Ishikawa (cell line): ENCODE measurements at regions not wholly inside any gene's neighbourhood (a gene's known extent, or its start where the extent isn't known, plus 50 kb on each side); places are given as distances from the start of the nearest gene placed in this dataset.

Experiments used
- EP300 ChIP-seq: IDR thresholded peaks from 2 replicates; pipeline ENCODE4 v1.6.1; 2012; ENCODE audit warnings: borderline replicate concordance
- TAF1 ChIP-seq: IDR thresholded peaks from 2 replicates; pipeline ENCODE4 v1.6.1; 2012; ENCODE audit warnings: low read depth, mild to moderate bottlenecking
- YY1 ChIP-seq: IDR thresholded peaks from 2 replicates; pipeline ENCODE4 v1.6.1; 2012; ENCODE audit warnings: low read depth
- TF ChIP-seq, protein P1 (sequence below): IDR thresholded peaks from 2 replicates; pipeline ENCODE4 v1.6.1; 2012
- TF ChIP-seq, protein P2 (sequence below): IDR thresholded peaks from 2 replicates; pipeline ENCODE4 v1.6.1; 2012

DNA sequence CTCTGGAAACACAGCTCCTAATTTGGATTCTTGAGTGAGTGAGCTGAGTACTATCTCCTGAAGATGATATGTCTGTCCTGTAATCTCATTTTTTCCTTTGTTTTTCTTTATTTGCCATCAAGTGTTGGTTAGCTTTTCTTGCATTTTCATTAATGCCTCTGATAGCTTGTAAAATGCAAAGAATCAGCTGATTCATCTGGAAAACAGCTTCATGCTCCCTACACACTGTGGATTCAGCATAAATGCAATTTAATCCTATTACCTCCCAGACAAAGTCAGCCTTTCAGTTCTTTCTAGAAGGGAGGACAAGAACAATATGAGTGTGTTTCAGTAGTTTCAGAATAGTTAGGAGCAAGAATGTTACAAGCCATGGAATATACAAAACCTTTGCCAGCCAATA, 79.4 kb downstream of the DACT1 start:
- TF ChIP-seq TAF1 (no peak), EP300 (no peak), YY1 (no peak)
- TF ChIP-seq, protein P1, sequence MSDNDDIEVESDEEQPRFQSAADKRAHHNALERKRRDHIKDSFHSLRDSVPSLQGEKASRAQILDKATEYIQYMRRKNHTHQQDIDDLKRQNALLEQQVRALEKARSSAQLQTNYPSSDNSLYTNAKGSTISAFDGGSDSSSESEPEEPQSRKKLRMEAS, result no peak
- TF ChIP-seq, protein P2, sequence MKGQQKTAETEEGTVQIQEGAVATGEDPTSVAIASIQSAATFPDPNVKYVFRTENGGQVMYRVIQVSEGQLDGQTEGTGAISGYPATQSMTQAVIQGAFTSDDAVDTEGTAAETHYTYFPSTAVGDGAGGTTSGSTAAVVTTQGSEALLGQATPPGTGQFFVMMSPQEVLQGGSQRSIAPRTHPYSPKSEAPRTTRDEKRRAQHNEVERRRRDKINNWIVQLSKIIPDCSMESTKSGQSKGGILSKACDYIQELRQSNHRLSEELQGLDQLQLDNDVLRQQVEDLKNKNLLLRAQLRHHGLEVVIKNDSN, result no peak
